Right lobe of liver (tissue), 6 donors: ENCODE measurements at regions not wholly inside any gene's neighbourhood (a gene's known extent, or its start where the extent isn't known, plus 50 kb on each side); places are given as distances from the start of the nearest gene placed in this dataset.

ENCODE experiments used
- ATAC-seq, 4 donors: fragments of 200-7000 bp; cut with Tn5 transposase; one replicate each; pipeline ENCODE4 v1.9.1; 2020; ENCODE audit warnings: mild to moderate bottlenecking in 4 of 4, moderate library complexity in 4 of 4
- DNase-seq, 3 donors: peaks; one replicate each; pipeline ENCODE4 v3.0.0-alpha.2; 2020
- H3K27ac ChIP-seq, 3 donors: fragments of 200-600 bp; one replicate each; pipeline ENCODE4 v1.8.0; 2022
- H3K27me3 ChIP-seq, 2 donors: fragments of 200-600 bp; one replicate each; pipeline ENCODE4 v1.8.0; 2022
- H3K36me3 ChIP-seq, 4 donors: fragments of 200-600 bp; sonication (generic) in 1 of 4; one replicate each; pipeline versions ENCODE4 v1.5.1 to v1.8.0; 2017 to 2022; ENCODE audit warnings: control low read depth in 1 of 4
- H3K4me1 ChIP-seq, 4 donors: fragments of 200-600 bp; sonication (generic) in 1 of 4; one replicate each; pipeline versions ENCODE4 v1.5.1 to v1.8.0; 2017 to 2022; ENCODE audit warnings: control low read depth in 1 of 4
- H3K4me3 ChIP-seq, 3 donors: fragments of 200-600 bp; one replicate each; pipeline ENCODE4 v1.8.0; 2022
- H3K9me3 ChIP-seq, 4 donors: fragments of 200-600 bp; sonication (generic) in 1 of 4; one replicate each; pipeline versions ENCODE4 v1.5.1 to v1.8.0; 2017 to 2022; ENCODE audit warnings: control low read depth in 1 of 4
- POLR2A ChIP-seq: fragments of 450-650 bp; IDR thresholded peaks from one replicate; pipeline ENCODE4 v1.6.1; 2017; ENCODE audit warnings: antibody characterized with exemption, mild to moderate bottlenecking
- WGBS: methylation state at CpG from one replicate; pipeline ENCODE4 v1.1.6; 2018; ENCODE audit warnings: low coverage, low lambda C conversion rate; ENCODE audit not compliant: insufficient coverage; ENCODE audit errors: missing lambda C conversion rate; 5-methylcytosine and 5-hydroxymethylcytosine counted together
- intact Hi-C, 2 donors: fragments of 100-400 bp; cut with DNase I; formaldehyde crosslinking; loops; one replicate each; pipeline versions ENCODE4 v1.11.2 to v1.14.1; 2022
- TF ChIP-seq, protein P1 (sequence below), 4 donors: fragments of 200-600 bp in 3 of 4; fragments of 450-650 bp in 1 of 4; IDR thresholded peaks; one replicate each; pipeline versions ENCODE4 v1.5.1 to v1.8.0; 2016 to 2022; ENCODE audit warnings: antibody characterized with exemption in 4 of 4, mild to moderate bottlenecking in 2 of 4
- donor health status: DM: no; HTN: yes; CAD: no.
- donor health status: DM: no; HTN: no; CAD: no.
- donor health status: DM: no; HTN: no; CAD: no.
- donor health status: DM: no; HTN: yes; CAD: no.
- donor health status: DM: no; HTN: yes; CAD: no.

DNA sequence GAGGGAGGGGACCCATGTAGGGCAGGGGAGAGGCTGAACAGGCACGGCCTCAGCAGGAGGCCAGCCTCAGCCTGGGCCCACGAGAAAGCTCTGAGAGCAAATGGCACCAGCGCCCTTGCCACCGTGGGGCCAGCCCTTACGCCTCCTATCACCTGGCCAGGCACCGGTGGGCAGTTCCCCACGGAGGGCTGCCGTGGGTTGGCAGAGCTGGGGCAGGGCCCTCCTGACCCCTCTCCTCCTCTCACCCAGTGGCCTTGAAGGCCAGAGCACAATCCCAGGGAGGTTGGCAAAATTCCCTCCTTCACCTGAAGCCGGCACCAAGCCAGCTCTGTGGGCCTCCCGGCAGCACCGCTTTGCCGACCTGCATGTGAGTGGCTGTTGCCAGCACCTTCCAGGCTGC, 53.1 kb upstream of the ENPP7 start:
- intact Hi-C loops: no loop called here
- H3K27ac ChIP-seq: no peak overlapping the region
- H3K4me3 ChIP-seq: no peak overlapping the region
- WGBS: 0% methylated on average over 2 of the region's 12 CpGs
- no peak for TF ChIP-seq POLR2A
- TF ChIP-seq, protein P1, sequence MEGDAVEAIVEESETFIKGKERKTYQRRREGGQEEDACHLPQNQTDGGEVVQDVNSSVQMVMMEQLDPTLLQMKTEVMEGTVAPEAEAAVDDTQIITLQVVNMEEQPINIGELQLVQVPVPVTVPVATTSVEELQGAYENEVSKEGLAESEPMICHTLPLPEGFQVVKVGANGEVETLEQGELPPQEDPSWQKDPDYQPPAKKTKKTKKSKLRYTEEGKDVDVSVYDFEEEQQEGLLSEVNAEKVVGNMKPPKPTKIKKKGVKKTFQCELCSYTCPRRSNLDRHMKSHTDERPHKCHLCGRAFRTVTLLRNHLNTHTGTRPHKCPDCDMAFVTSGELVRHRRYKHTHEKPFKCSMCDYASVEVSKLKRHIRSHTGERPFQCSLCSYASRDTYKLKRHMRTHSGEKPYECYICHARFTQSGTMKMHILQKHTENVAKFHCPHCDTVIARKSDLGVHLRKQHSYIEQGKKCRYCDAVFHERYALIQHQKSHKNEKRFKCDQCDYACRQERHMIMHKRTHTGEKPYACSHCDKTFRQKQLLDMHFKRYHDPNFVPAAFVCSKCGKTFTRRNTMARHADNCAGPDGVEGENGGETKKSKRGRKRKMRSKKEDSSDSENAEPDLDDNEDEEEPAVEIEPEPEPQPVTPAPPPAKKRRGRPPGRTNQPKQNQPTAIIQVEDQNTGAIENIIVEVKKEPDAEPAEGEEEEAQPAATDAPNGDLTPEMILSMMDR (IDR thresholded peaks at IDR 0.05): no peak
- H3K9me3 ChIP-seq: no peaks in the 10 kb centered on the region
- ATAC-seq: no peak
- DNase-seq: peak in 1 of 3 donors; percentile 47
- no peaks in the 10 kb centered on the region for H3K27me3 ChIP-seq
- H3K4me1 ChIP-seq: no peaks in the 10 kb centered on the region
- H3K36me3 ChIP-seq: no peaks in the 10 kb centered on the region

DNA sequence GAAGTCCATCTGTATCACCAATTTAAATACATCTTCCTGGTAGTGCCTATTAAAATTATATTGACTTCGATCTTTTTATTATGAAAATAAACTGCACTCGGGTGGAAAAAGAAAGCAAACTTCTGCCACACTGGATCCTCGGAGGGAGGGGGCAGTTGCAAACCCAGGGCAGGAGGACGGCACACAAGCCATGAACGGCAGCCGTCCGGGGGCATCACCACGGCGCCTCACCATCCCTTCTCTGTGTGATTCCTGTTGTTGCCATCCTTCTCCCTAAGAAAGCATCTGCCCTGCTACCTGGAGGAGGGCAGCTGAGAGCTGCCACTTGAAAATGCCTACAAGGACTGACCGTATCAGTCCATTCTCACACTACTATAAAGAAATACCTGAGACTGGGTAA, 53.9 kb upstream of the ENPP7 start:
- DNase-seq: no peak

DNA sequence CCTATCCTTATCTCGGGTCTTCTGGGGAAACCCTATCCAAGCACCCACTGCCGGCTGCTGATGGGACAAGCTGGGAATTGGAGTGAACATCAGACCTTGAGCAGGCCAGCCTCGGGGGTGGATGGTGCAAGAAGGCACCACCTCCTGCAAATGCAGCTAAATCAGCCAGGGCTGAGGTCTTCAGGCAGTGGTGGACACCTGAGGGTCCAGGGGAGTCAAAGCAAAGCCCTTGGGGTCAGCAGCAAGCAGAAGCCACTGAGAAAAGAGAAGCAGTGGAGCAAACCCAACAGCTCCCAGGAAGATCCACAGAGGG, 55.4 kb upstream of the ENPP7 start:
- no peak for TF ChIP-seq POLR2A
- TF ChIP-seq, protein P1 (IDR thresholded peaks at IDR 0.05): no peak
- Histone ChIP-seq H3K4me3 (no peak overlapping the region), H3K36me3 (no peaks in the 10 kb centered on the region), H3K27me3 (no peaks in the 10 kb centered on the region), H3K27ac (no peak overlapping the region), H3K4me1 (no peaks in the 10 kb centered on the region), H3K9me3 (no peaks in the 10 kb centered on the region)
- ATAC-seq: no peak
- no peak for DNase-seq
- no CpG with 5 or more reads among the region's 3 CpGs for WGBS
- intact Hi-C loops: no loop called here

More for the DNA sequence above, 53.9 kb upstream of the ENPP7 start:
- Histone ChIP-seq H3K27ac (no peak overlapping the region), H3K36me3 (no peaks in the 10 kb centered on the region), H3K9me3 (no peaks in the 10 kb centered on the region), H3K4me1 (no peaks in the 10 kb centered on the region), H3K4me3 (no peak overlapping the region), H3K27me3 (no peaks in the 10 kb centered on the region)
- 64% methylated on average over 10 of the region's 10 CpGs for WGBS
- TF ChIP-seq, protein P1 (IDR thresholded peaks at IDR 0.05): no peak
- TF ChIP-seq POLR2A: no peak
- ATAC-seq: no peak
- intact Hi-C loops: no loop called here

DNA sequence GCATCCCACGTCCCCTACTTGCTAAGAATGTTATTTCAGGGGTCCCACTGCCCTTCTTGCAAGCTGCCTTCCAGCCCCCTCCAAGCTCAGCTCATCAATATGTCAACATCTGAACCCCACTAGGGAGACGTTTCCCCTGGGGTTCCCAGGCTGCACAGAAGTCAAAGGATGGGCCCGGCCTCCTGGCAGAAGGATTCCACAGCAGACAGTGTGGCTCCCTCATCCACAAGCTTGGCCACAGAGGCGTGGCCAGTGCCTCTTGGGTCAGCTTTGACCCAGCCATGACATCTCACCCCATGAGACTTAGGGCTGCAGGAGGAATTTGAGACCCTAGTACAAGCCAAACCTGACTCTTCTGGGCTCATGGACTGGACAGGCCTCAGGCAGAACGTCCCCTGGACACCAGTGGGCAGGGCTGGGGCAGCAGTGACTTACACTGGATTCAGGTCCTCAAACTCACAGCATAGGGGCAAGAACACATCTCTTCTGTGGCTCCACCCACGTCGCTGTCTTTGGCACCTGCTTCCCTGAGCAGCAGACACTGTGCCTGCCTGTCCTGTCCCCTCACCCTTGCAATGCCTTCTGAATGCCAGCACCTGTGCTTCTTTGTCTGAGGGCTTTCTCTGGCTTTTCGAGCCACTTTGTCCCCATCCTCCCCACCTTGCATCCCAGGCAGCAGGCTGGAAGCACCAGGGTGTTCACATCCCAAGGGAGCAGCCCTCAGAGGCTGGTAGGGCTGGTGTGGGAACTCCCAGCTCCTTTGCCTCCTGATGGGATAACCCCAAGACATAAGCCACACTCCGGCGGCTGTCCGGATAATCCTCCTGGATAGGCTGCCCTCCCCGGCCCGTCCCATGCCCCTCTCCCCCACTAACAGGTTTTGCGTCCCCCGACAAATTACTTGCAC, 56.0 kb upstream of the ENPP7 start:
- no peaks in the 10 kb centered on the region for H3K9me3 ChIP-seq
- H3K4me1 ChIP-seq: no peaks in the 10 kb centered on the region
- no peaks in the 10 kb centered on the region for H3K36me3 ChIP-seq
- DNase-seq (no peak), ATAC-seq (no peak)
- no peak overlapping the region for H3K4me3 ChIP-seq
- WGBS: 45% methylated on average over 3 of the region's 15 CpGs
- no peaks in the 10 kb centered on the region for H3K27me3 ChIP-seq
- TF ChIP-seq POLR2A: no peak
- TF ChIP-seq, protein P1 (IDR thresholded peaks at IDR 0.05): no peak
- no peak overlapping the region for H3K27ac ChIP-seq
- intact Hi-C loops: no loop called here
